ENCODE measurements at regions not wholly inside any gene's neighbourhood (a gene's known extent, or its start where the extent isn't known, plus 50 kb on each side); places are given as distances from the start of the nearest gene placed in this dataset.

DNA sequence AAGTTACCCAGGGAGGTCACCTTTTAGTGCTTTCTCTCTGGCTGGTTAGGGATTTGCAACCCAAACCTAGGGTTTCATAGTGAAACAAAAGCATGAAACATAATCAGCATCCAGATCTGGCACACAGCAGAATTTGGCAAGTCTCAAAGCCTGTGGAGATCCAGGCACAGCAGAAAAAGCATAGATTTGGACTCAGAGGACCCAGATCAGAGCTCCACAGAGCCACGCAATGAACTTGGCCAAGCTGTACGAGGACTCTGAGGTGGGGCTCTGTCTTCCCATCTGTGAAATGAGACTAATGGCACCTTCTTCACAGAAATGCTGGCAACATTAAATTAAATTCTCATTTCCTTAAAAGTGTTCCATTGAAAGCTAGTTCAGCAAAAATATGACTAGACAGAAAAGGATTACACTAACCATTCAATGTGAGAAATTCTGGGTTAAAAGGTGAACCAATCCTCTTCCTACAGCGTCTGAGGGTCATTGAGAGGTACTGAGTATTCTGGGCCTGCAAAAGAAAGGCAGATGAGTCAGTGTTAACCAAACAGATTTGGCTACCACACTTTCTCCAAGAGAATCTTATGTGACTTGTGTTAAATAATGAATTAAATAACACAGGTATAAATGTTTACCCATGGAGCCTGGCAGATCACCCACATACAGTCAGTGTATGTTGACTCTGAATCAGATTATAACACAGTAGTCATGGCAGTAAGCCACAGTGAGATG lies 266.3 kb downstream of the MREG start:
- TF ChIP-seq PHB (CRISPR knock-in tag; IDR thresholded peaks at IDR 0.05) (no peak), BMI1 (IDR thresholded peaks at IDR 0.05; ENCODE audit: low read length) (no peak), ARID2 (IDR thresholded peaks at IDR 0.05) (no peak), SMARCB1 (IDR thresholded peaks at IDR 0.05; ENCODE audit: insufficient read length, low read depth) (no peak), TCFL5 (CRISPR knock-in tag; conservative IDR thresholded peaks at IDR 0.05) (no peak), PHF20 (IDR thresholded peaks at IDR 0.05; ENCODE audit: partially characterized antibody) (no peak)
- TF ChIP-seq, protein P1, sequence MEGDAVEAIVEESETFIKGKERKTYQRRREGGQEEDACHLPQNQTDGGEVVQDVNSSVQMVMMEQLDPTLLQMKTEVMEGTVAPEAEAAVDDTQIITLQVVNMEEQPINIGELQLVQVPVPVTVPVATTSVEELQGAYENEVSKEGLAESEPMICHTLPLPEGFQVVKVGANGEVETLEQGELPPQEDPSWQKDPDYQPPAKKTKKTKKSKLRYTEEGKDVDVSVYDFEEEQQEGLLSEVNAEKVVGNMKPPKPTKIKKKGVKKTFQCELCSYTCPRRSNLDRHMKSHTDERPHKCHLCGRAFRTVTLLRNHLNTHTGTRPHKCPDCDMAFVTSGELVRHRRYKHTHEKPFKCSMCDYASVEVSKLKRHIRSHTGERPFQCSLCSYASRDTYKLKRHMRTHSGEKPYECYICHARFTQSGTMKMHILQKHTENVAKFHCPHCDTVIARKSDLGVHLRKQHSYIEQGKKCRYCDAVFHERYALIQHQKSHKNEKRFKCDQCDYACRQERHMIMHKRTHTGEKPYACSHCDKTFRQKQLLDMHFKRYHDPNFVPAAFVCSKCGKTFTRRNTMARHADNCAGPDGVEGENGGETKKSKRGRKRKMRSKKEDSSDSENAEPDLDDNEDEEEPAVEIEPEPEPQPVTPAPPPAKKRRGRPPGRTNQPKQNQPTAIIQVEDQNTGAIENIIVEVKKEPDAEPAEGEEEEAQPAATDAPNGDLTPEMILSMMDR (IDR thresholded peaks at IDR 0.05 in 2 of 3, conservative IDR thresholded peaks at IDR 0.05 in 1 of 3; ENCODE audit: insufficient read depth in 2 of 3, low read depth in 1 of 3, low read length in 3 of 3) = no peak
- TF ChIP-seq, protein P2, sequence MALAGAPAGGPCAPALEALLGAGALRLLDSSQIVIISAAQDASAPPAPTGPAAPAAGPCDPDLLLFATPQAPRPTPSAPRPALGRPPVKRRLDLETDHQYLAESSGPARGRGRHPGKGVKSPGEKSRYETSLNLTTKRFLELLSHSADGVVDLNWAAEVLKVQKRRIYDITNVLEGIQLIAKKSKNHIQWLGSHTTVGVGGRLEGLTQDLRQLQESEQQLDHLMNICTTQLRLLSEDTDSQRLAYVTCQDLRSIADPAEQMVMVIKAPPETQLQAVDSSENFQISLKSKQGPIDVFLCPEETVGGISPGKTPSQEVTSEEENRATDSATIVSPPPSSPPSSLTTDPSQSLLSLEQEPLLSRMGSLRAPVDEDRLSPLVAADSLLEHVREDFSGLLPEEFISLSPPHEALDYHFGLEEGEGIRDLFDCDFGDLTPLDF (CRISPR knock-in tag; IDR thresholded peaks at IDR 0.05) = no peak
- TF ChIP-seq, protein P3, sequence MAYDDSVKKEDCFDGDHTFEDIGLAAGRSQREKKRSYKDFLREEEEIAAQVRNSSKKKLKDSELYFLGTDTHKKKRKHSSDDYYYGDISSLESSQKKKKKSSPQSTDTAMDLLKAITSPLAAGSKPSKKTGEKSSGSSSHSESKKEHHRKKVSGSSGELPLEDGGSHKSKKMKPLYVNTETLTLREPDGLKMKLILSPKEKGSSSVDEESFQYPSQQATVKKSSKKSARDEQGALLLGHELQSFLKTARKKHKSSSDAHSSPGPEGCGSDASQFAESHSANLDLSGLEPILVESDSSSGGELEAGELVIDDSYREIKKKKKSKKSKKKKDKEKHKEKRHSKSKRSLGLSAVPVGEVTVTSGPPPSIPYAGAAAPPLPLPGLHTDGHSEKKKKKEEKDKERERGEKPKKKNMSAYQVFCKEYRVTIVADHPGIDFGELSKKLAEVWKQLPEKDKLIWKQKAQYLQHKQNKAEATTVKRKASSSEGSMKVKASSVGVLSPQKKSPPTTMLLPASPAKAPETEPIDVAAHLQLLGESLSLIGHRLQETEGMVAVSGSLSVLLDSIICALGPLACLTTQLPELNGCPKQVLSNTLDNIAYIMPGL (CRISPR knock-in tag; IDR thresholded peaks at IDR 0.05) = no peak
- TF ChIP-seq, protein P4, sequence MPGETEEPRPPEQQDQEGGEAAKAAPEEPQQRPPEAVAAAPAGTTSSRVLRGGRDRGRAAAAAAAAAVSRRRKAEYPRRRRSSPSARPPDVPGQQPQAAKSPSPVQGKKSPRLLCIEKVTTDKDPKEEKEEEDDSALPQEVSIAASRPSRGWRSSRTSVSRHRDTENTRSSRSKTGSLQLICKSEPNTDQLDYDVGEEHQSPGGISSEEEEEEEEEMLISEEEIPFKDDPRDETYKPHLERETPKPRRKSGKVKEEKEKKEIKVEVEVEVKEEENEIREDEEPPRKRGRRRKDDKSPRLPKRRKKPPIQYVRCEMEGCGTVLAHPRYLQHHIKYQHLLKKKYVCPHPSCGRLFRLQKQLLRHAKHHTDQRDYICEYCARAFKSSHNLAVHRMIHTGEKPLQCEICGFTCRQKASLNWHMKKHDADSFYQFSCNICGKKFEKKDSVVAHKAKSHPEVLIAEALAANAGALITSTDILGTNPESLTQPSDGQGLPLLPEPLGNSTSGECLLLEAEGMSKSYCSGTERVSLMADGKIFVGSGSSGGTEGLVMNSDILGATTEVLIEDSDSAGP (CRISPR knock-in tag; IDR thresholded peaks at IDR 0.05) = no peak
